CD1c-positive myeloid dendritic cell (primary cell): ENCODE measurements at regions not wholly inside any gene's neighbourhood (a gene's known extent, or its start where the extent isn't known, plus 50 kb on each side); places are given as distances from the start of the nearest gene placed in this dataset.
"Not testable (repeated sequence)": the region's sequence is repeated elsewhere in the genome, so short reads cannot be mapped to it uniquely, and the experiment has no call there.

Source experiments
- DNase-seq: peaks from one replicate; pipeline ENCODE4 v3.0.0-alpha.2; 2016; ENCODE audit errors: extremely low spot score

- not testable (repeated sequence) for DNase-seq
These were observed 56.9 kb upstream of the TBX18 start for GRCh38 chr6:84821314-84821713.

DNA sequence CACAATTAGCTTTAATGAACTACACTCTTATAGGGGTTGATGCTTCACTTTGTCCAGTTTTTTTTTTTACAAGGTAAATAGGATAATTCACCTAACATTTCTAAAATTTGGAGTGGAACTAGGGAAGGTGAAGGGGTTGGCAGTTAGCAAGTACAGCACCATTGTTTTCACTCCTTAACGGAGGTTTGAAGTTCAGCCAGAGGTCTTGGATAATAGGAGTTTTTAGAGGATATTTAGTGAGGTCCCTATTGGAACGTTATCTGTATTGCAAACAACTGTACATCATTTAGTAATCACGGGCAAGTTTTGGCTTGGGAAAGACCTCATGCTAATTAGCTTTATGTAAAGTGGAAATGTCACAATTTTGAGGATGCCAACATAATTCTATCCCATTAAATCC lies 52.3 kb upstream of the TBX18 start:
- no peak for DNase-seq

DNA sequence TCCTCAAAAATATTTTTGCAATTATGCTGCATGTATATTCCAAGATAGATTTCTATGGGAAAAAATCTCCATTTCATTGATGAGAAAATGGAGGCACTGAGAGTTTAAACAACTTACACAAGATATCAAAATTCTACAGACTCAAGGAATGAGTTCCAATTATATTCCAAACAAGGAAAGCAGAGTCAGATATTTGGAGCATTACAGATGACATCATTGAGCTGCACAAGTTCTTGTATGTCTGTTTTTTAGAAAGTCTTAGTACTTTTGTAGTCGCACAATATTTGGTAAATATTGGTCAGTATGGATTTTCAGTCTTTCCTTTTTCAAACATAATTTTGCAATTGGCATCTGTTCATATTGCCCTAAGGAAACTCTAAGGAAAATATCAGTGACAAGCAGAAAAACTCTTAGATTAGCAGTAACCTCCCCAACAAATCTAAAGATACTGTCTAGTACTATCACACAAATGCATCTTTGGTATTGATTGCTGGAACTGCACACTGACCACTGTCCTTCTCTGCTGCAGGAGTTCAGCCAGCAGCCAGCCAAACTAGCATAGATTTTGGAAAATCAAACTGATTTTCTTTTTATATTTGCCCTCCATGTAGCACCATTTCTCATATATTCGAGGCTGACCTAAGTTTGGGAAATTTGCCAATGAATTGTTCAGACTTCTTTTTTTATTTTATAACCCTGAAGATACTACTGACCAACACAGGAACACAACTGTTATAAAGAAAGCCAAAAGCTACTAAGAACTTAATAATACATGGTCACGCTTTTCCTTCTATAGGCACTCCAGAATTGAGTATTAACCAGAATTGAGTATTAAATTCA lies 51.7 kb upstream of the TBX18 start:
- no peak for DNase-seq
